Epithelial cell of proximal tubule (primary cell): ENCODE measurements at regions not wholly inside any gene's neighbourhood (a gene's known extent, or its start where the extent isn't known, plus 50 kb on each side); places are given as distances from the start of the nearest gene placed in this dataset.

Experiments used
- DNase-seq: peaks from one replicate; pipeline ENCODE4 v3.0.0-alpha.2; 2011; ENCODE audit warnings: low read depth
- H3K4me3 ChIP-seq: 2 replicates; pipeline ENCODE4 v1.5.1; 2011; ENCODE audit warnings: low read depth, mild to moderate bottlenecking, low read length
- CTCF ChIP-seq: conservative IDR thresholded peaks from 2 replicates; pipeline ENCODE4 v1.5.1; 2012; ENCODE audit warnings: low read depth, mild to moderate bottlenecking, low read length

DNA sequence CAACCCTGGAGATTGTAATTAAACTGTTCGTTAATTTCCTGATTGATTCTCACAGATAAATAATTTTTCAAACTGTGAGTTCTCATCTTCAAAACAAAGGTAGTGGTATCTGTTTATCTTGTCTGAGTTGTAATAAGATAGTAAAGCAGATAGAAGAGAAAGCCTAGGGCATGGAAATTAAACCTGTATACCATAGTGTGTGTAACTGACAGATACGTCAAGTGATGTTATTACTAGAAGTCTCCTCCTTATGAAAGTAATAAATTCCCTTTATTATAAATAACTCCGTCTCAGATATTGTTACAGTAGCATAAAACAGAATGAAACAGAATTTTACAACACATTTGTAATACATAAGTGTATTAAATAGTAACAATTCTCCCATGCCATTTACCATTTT lies 1065.1 kb downstream of the SLITRK1 start:
- no peak for TF ChIP-seq CTCF
- H3K4me3 ChIP-seq: no peak overlapping the region
- DNase-seq: no peak

DNA sequence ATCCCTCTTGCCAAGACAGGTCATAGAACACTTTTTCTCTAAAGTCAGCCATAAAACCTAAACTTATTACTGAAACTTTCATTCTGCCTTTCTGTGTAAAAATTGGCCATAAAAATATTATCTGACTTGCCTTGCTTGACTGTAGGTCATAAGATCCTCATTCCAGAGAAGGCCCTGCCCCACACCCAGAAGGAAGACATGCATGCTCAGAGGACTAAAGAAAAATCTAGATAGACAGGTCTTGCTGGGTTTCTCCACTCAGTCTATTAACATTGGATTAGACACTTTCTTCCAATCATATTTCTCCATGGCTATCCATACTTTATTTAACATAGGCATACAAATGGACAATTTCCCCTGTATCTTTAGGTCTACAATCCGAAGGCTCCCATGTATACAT lies 1066.5 kb downstream of the SLITRK1 start:
- TF ChIP-seq CTCF: no peak
- H3K4me3 ChIP-seq: no peak overlapping the region
- no peak for DNase-seq

DNA sequence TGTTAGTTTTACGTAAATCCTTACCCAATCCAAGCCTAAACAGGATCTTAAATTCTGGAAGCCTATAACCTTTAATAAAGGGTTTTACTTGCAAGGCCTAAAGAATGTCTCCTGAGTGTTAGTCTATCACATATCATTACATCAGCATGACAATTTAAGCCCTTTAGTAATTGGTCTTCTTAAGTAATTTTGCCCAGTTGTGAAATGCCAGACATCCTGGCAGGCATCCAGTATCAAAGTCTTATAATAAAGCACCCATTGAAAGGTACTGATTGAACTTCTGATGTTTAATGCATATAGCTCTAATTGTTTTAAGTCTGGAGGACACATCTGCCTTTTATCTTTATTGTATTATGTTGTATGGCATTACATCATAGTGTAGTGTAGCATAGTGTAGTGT lies 1078.9 kb downstream of the SLITRK1 start:
- no peak for DNase-seq
- no peak overlapping the region for H3K4me3 ChIP-seq

GRCh38 chr13:82802528-82802927 lies 1079.7 kb downstream of the SLITRK1 start:
- H3K4me3 ChIP-seq: no peak overlapping the region
- DNase-seq: no peak
- TF ChIP-seq CTCF: no peak

More for the DNA sequence above, 1078.9 kb downstream of the SLITRK1 start:
- TF ChIP-seq CTCF: no peak

DNA sequence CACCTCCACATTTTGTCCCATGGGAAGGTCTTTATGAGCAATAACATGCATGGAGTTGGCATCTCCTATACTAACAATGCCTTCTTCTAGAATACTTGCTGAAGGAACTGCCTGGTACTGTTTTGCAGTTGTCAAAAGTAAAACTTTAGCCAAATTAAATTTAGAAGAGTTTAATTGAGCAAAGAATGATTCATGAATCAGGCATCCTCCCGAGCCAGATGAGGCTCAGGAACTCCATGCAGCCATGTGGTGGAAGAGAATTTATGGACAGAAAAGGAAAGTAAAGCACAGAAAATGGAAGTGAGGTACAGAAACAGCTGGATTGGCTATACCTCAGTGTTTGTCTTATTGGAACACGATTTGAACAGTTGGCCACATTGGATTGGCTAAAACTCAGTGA lies 1081.9 kb downstream of the SLITRK1 start:
- no peak overlapping the region for H3K4me3 ChIP-seq
- no peak for DNase-seq
- no peak for TF ChIP-seq CTCF

- TF ChIP-seq CTCF: no peak
Observed at GRCh38 chr13:82797876-82798275, 1084.4 kb downstream of the SLITRK1 start.

DNA sequence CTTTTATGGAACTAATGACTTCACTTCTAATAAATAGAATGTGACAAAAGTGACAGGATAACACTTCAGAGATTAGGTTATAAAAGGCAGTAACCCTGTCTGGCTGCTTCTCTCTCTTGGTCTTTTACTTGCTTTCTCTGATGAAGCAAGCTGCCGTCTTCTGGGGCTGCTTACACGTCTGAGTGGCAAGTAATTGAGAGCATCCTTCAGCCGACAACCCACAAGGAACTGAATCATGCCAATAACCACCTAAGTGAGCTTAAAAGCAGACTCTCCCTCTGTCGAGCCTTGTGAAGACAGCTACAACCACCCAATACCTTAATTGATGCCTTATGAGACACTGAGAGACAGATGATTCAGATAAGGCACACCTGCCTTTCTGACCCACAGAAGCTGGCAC lies 1091.2 kb downstream of the SLITRK1 start:
- H3K4me3 ChIP-seq: no peak overlapping the region
- no peak for DNase-seq
- TF ChIP-seq CTCF: no peak

More at GRCh38 chr13:82797876-82798275, 1084.4 kb downstream of the SLITRK1 start:
- H3K4me3 ChIP-seq: no peak overlapping the region
- DNase-seq: no peak
